ENCODE measurements at regions not wholly inside any gene's neighbourhood (a gene's known extent, or its start where the extent isn't known, plus 50 kb on each side); places are given as distances from the start of the nearest gene placed in this dataset.

- Histone ChIP-seq H3K4me1 (ENCODE audit: insufficient read depth, low read length, poor library complexity, severe bottlenecking) (no peaks in the 10 kb centered on the region), H3K36me3 (ENCODE audit: insufficient read depth, low read length) (no peaks in the 10 kb centered on the region), H3K4me3 (ENCODE audit: low read length, poor library complexity, severe bottlenecking) (no peak overlapping the region), H3K9me3 (ENCODE audit: insufficient read depth, low read depth, low read length) (no peaks in the 10 kb centered on the region), H3K27me3 (ENCODE audit: insufficient read depth, low read length, poor library complexity, severe bottlenecking) (no peaks in the 10 kb centered on the region), H4K20me1 (ENCODE audit: insufficient read depth, low read length, poor library complexity, severe bottlenecking) (no peaks in the 10 kb centered on the region), H2AFZ (ENCODE audit: low read length) (no peak overlapping the region), H3K9ac (ENCODE audit: low read depth, low read length, poor library complexity, severe bottlenecking) (no peak overlapping the region), H3K79me2 (ENCODE audit: insufficient read depth, low read length) (no peaks in the 10 kb centered on the region), H3K4me2 (ENCODE audit: low read depth, low read length, poor library complexity, severe bottlenecking) (no peak overlapping the region), H3F3A (ENCODE audit: low read depth) (no peaks in the 10 kb centered on the region), H3K9me2 (replicated peaks; ENCODE audit: low read depth, low read length) (no peaks in the 10 kb centered on the region)
- TF ChIP-seq CTCF (conservative IDR thresholded peaks at IDR 0.05; ENCODE audit: low read length) (no peak), EZH2phosphoT487 (IDR thresholded peaks at IDR 0.05; ENCODE audit: borderline replicate concordance) (no peak)
Measured at GRCh38 chr21:25054689-25055088, 552.6 kb downstream of the MRPL39 start.

GRCh38 chr21:25039461-25040380, 567.6 kb downstream of the MRPL39 start:
- no peak overlapping the region for H3K9ac ChIP-seq (ENCODE audit: low read depth, low read length, poor library complexity, severe bottlenecking)
- no peaks in the 10 kb centered on the region for H3K9me3 ChIP-seq (ENCODE audit: insufficient read depth, low read depth, low read length)
- H3K27me3 ChIP-seq (ENCODE audit: insufficient read depth, low read length, poor library complexity, severe bottlenecking), result no peaks in the 10 kb centered on the region
- H3K79me2 ChIP-seq (ENCODE audit: insufficient read depth, low read length), result no peaks in the 10 kb centered on the region
- H3K4me1 ChIP-seq (ENCODE audit: insufficient read depth, low read length, poor library complexity, severe bottlenecking), result no peaks in the 10 kb centered on the region
- TF ChIP-seq EZH2phosphoT487 (IDR thresholded peaks at IDR 0.05; ENCODE audit: borderline replicate concordance), result no peak
- peak; percentile 36 for TF ChIP-seq CTCF (conservative IDR thresholded peaks at IDR 0.05; ENCODE audit: low read length)
- H3F3A ChIP-seq (ENCODE audit: low read depth), result no peaks in the 10 kb centered on the region
- no peaks in the 10 kb centered on the region for H3K9me2 ChIP-seq (replicated peaks; ENCODE audit: low read depth, low read length)
- peak overlapping the region; percentile 69; the same call in 1 of the 2 replicates for H2AFZ ChIP-seq (ENCODE audit: low read length)
- no peaks in the 10 kb centered on the region for H4K20me1 ChIP-seq (ENCODE audit: insufficient read depth, low read length, poor library complexity, severe bottlenecking)
- no peaks in the 10 kb centered on the region for H3K36me3 ChIP-seq (ENCODE audit: insufficient read depth, low read length)
- no peak overlapping the region for H3K4me3 ChIP-seq (ENCODE audit: low read length, poor library complexity, severe bottlenecking)
- no peak overlapping the region for H3K4me2 ChIP-seq (ENCODE audit: low read depth, low read length, poor library complexity, severe bottlenecking)

- no peaks in the 10 kb centered on the region for H3K27me3 ChIP-seq (ENCODE audit: insufficient read depth, low read length, poor library complexity, severe bottlenecking)
- TF ChIP-seq CTCF (conservative IDR thresholded peaks at IDR 0.05; ENCODE audit: low read length) (no peak), EZH2phosphoT487 (IDR thresholded peaks at IDR 0.05; ENCODE audit: borderline replicate concordance) (no peak)
- no peak overlapping the region for H3K4me2 ChIP-seq (ENCODE audit: low read depth, low read length, poor library complexity, severe bottlenecking)
- no peaks in the 10 kb centered on the region for H3K4me1 ChIP-seq (ENCODE audit: insufficient read depth, low read length, poor library complexity, severe bottlenecking)
- no peak overlapping the region for H3K9ac ChIP-seq (ENCODE audit: low read depth, low read length, poor library complexity, severe bottlenecking)
- no peaks in the 10 kb centered on the region for H3K79me2 ChIP-seq (ENCODE audit: insufficient read depth, low read length)
- H3K4me3 ChIP-seq (ENCODE audit: low read length, poor library complexity, severe bottlenecking), result no peak overlapping the region
- no peaks in the 10 kb centered on the region for H3K9me2 ChIP-seq (replicated peaks; ENCODE audit: low read depth, low read length)
- H3F3A ChIP-seq (ENCODE audit: low read depth), result no peaks in the 10 kb centered on the region
- H3K36me3 ChIP-seq (ENCODE audit: insufficient read depth, low read length), result no peaks in the 10 kb centered on the region
- H4K20me1 ChIP-seq (ENCODE audit: insufficient read depth, low read length, poor library complexity, severe bottlenecking), result no peaks in the 10 kb centered on the region
- H3K9me3 ChIP-seq (ENCODE audit: insufficient read depth, low read depth, low read length), result no peaks in the 10 kb centered on the region
- no peak overlapping the region for H2AFZ ChIP-seq (ENCODE audit: low read length)
Measured at GRCh38 chr21:25036775-25037174, 570.5 kb downstream of the MRPL39 start.

All from Loucy (cell line).